GM18867 (cell line): ENCODE measurements at regions not wholly inside any gene's neighbourhood (a gene's known extent, or its start where the extent isn't known, plus 50 kb on each side); places are given as distances from the start of the nearest gene placed in this dataset.

Source experiments
- ATAC-seq: cut with Tn5 transposase; IDR thresholded peaks from one replicate; pipeline ENCODE4 v1.9.1; 2021; ENCODE audit warnings: mild to moderate bottlenecking, moderate library complexity; ENCODE audit not compliant: unreplicated experiment

GRCh38 chr1:80056179-80056578 is 1049.6 kb upstream of the ADGRL4 start:
- ATAC-seq: no peak

- ATAC-seq: no peak
Measured at GRCh38 chr1:80054129-80054528, 1047.6 kb upstream of the ADGRL4 start.

- no peak for ATAC-seq
Measured at GRCh38 chr1:80053613-80054012, 1047.1 kb upstream of the ADGRL4 start.

GRCh38 chr1:80050523-80050922 is 1044.0 kb upstream of the ADGRL4 start:
- ATAC-seq: no peak

GRCh38 chr1:80050085-80050484 is 1043.6 kb upstream of the ADGRL4 start:
- no peak for ATAC-seq

- no peak for ATAC-seq
Measured at GRCh38 chr1:80048716-80049115, 1042.2 kb upstream of the ADGRL4 start.

- ATAC-seq: no peak
Measured at GRCh38 chr1:80047791-80048190, 1041.3 kb upstream of the ADGRL4 start.

GRCh38 chr1:80044662-80045061 is 1038.1 kb upstream of the ADGRL4 start:
- no peak for ATAC-seq

- ATAC-seq: no peak
Measured at GRCh38 chr1:80036690-80037432, 1030.3 kb upstream of the ADGRL4 start.

GRCh38 chr1:80023358-80023757 is 1016.8 kb upstream of the ADGRL4 start:
- no peak for ATAC-seq

- no peak for ATAC-seq
Measured at GRCh38 chr1:80021891-80022290, 1015.4 kb upstream of the ADGRL4 start.

- ATAC-seq: no peak
Measured at GRCh38 chr1:80018348-80018747, 1011.8 kb upstream of the ADGRL4 start.

GRCh38 chr1:80008934-80009333 is 1002.4 kb upstream of the ADGRL4 start:
- ATAC-seq: no peak

- ATAC-seq: no peak
Measured at GRCh38 chr1:80003250-80003649, 996.7 kb upstream of the ADGRL4 start.

GRCh38 chr1:79988401-79988800 is 981.9 kb upstream of the ADGRL4 start:
- no peak for ATAC-seq

GRCh38 chr1:79982211-79982610 is 975.7 kb upstream of the ADGRL4 start:
- no peak for ATAC-seq

GRCh38 chr1:79981481-79981880 is 975.0 kb upstream of the ADGRL4 start:
- ATAC-seq: no peak

- no peak for ATAC-seq
Measured at GRCh38 chr1:79979346-79979745, 972.8 kb upstream of the ADGRL4 start.

GRCh38 chr1:79976287-79976686 is 969.8 kb upstream of the ADGRL4 start:
- ATAC-seq: no peak

GRCh38 chr1:79974659-79975058 is 968.1 kb upstream of the ADGRL4 start:
- ATAC-seq: no peak

GRCh38 chr1:79969886-79970285 is 963.4 kb upstream of the ADGRL4 start:
- ATAC-seq: no peak

GRCh38 chr1:79966438-79966837 is 959.9 kb upstream of the ADGRL4 start:
- no peak for ATAC-seq

- ATAC-seq: no peak
Measured at GRCh38 chr1:79959635-79960034, 953.1 kb upstream of the ADGRL4 start.
